ENCODE measurements at regions not wholly inside any gene's neighbourhood (a gene's known extent, or its start where the extent isn't known, plus 50 kb on each side); places are given as distances from the start of the nearest gene placed in this dataset.

GRCh38 chr13:57843521-57843920, 212.0 kb downstream of the PCDH17 start:
- Histone ChIP-seq H3K9me2 (replicated peaks; ENCODE audit: low read length) (no peaks in the 10 kb centered on the region), H3K4me3 (ENCODE audit: low read length) (no peak overlapping the region), H3K79me2 (ENCODE audit: low read length) (no peaks in the 10 kb centered on the region), H3K27ac (ENCODE audit: low read length) (no peak overlapping the region), H3K4me2 (ENCODE audit: low read length) (no peak overlapping the region), H3K36me3 (ENCODE audit: low read depth, low read length) (no peaks in the 10 kb centered on the region), H4K20me1 (ENCODE audit: low read length) (no peaks in the 10 kb centered on the region), H3K9ac (ENCODE audit: low read length) (no peak overlapping the region), H3K9me3 (ENCODE audit: low read length) (no peaks in the 10 kb centered on the region), H3F3A (ENCODE audit: low read length, unreplicated experiment) (no peaks in the 10 kb centered on the region), H3K4me1 (ENCODE audit: insufficient read depth, low read length) (no peaks in the 10 kb centered on the region), H3K27me3 (ENCODE audit: low read length) (no peaks in the 10 kb centered on the region), H2AFZ (ENCODE audit: low read length) (no peak overlapping the region)
- ChIA-PET POLR2A (ENCODE audit: unreplicated experiment) (no interaction called here), CTCF (interaction anchor here (0.6 kb wide), 1 partner anchor 9 kb away, joined by 3 read pairs; no protein-coding TSS in a partner anchor)
- TF ChIP-seq CTCF (conservative IDR thresholded peaks at IDR 0.05; ENCODE audit: low read depth, low read length) (no peak), EZH2phosphoT487 (IDR thresholded peaks at IDR 0.05; ENCODE audit: borderline replicate concordance, low read length) (no peak), EZH2 (IDR thresholded peaks at IDR 0.05; ENCODE audit: low read length, unreplicated experiment) (no peak)
- no TSS peak for BruUV-seq (replicated peaks)
- no peak for DNase-seq
- ATAC-seq: no peak
- intact Hi-C loops (cut with micrococcal nuclease): no loop called here

DNA sequence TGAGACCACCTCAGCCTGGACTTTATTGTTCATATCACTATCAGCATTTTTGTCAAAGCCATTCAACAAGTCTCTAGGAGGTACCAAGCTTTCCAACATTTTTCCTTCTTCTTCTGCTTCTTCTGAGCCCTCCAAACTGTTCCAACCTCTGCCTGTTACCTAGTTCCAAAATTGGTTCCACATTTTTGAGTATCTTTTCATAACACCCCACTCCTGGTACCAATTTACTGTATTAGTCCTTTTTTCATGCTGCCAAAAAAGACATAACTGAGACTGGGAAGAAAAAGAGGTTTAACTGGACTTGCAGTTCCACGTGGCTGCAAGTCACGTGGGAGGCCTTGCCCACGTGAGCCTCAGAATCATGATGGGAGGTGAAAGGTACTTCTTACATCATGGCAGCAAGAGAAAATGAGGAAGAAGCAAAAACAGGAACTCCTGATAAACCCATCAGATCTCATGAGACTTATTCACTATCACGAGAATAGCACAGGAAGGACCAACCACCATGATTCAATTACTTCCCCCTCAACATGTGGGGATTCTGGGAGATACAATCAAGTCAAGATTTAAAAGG, 215.1 kb downstream of the PCDH17 start:
- no peak overlapping the region for H3K27ac ChIP-seq (ENCODE audit: low read length)
- ChIA-PET CTCF (no interaction called here), POLR2A (ENCODE audit: unreplicated experiment) (no interaction called here)
- H2AFZ ChIP-seq (ENCODE audit: low read length): no peak overlapping the region
- no peaks in the 10 kb centered on the region for H4K20me1 ChIP-seq (ENCODE audit: low read length)
- H3K9ac ChIP-seq (ENCODE audit: low read length): no peak overlapping the region
- H3K36me3 ChIP-seq (ENCODE audit: low read depth, low read length): no peaks in the 10 kb centered on the region
- BruUV-seq (replicated peaks): no TSS peak
- TF ChIP-seq EZH2 (IDR thresholded peaks at IDR 0.05; ENCODE audit: low read length, unreplicated experiment) (no peak), CTCF (conservative IDR thresholded peaks at IDR 0.05; ENCODE audit: low read depth, low read length) (no peak), EZH2phosphoT487 (IDR thresholded peaks at IDR 0.05; ENCODE audit: borderline replicate concordance, low read length) (no peak)
- no peaks in the 10 kb centered on the region for H3K79me2 ChIP-seq (ENCODE audit: low read length)
- H3K4me1 ChIP-seq (ENCODE audit: insufficient read depth, low read length): no peaks in the 10 kb centered on the region
- DNase-seq (no peak), ATAC-seq (no peak)
- no peak overlapping the region for H3K4me2 ChIP-seq (ENCODE audit: low read length)
- no peaks in the 10 kb centered on the region for H3K9me2 ChIP-seq (replicated peaks; ENCODE audit: low read length)
- H3F3A ChIP-seq (ENCODE audit: low read length, unreplicated experiment): no peaks in the 10 kb centered on the region
- H3K4me3 ChIP-seq (ENCODE audit: low read length): no peak overlapping the region
- no peaks in the 10 kb centered on the region for H3K9me3 ChIP-seq (ENCODE audit: low read length)
- intact Hi-C loops (cut with micrococcal nuclease): no loop called here
- no peaks in the 10 kb centered on the region for H3K27me3 ChIP-seq (ENCODE audit: low read length)

- ATAC-seq: no peak
- Histone ChIP-seq H3K9ac (ENCODE audit: low read length) (no peak overlapping the region), H3F3A (ENCODE audit: low read length, unreplicated experiment) (no peaks in the 10 kb centered on the region), H3K4me3 (ENCODE audit: low read length) (no peak overlapping the region), H3K36me3 (ENCODE audit: low read depth, low read length) (no peaks in the 10 kb centered on the region), H3K9me3 (ENCODE audit: low read length) (no peaks in the 10 kb centered on the region), H3K4me2 (ENCODE audit: low read length) (no peak overlapping the region), H3K27me3 (ENCODE audit: low read length) (no peaks in the 10 kb centered on the region), H3K79me2 (ENCODE audit: low read length) (no peaks in the 10 kb centered on the region), H4K20me1 (ENCODE audit: low read length) (no peaks in the 10 kb centered on the region), H3K9me2 (replicated peaks; ENCODE audit: low read length) (no peaks in the 10 kb centered on the region), H3K4me1 (ENCODE audit: insufficient read depth, low read length) (no peaks in the 10 kb centered on the region), H2AFZ (ENCODE audit: low read length) (no peak overlapping the region), H3K27ac (ENCODE audit: low read length) (no peak overlapping the region)
- BruUV-seq (replicated peaks): no TSS peak
- ChIA-PET CTCF (no interaction called here), POLR2A (ENCODE audit: unreplicated experiment) (no interaction called here)
- no peak for TF ChIP-seq CTCF (conservative IDR thresholded peaks at IDR 0.05; ENCODE audit: low read depth, low read length)
- TF ChIP-seq EZH2phosphoT487 (IDR thresholded peaks at IDR 0.05; ENCODE audit: borderline replicate concordance, low read length): no peak
- TF ChIP-seq EZH2 (IDR thresholded peaks at IDR 0.05; ENCODE audit: low read length, unreplicated experiment): no peak
- intact Hi-C loops (cut with micrococcal nuclease): loop anchor here (5.0 kb wide), 1 partner anchor 231 kb away; no protein-coding TSS in a partner anchor
- no peak for DNase-seq
Measured at GRCh38 chr13:57857945-57858344, 226.4 kb downstream of the PCDH17 start.
